ENCODE measurements at regions not wholly inside any gene's neighbourhood (a gene's known extent, or its start where the extent isn't known, plus 50 kb on each side); places are given as distances from the start of the nearest gene placed in this dataset.

- ChIA-PET POLR2A (no interaction called here), CTCF (no interaction called here)
- Histone ChIP-seq H3K27me3 (replicated peaks in 1 of 4; ENCODE audit: control extremely low read depth in 1 of 4, control insufficient read depth in 3 of 4, insufficient read depth in 4 of 4, low read length in 3 of 4) (no peaks in the 10 kb centered on the region), H3K4me3 (ENCODE audit: control extremely low read depth in 1 of 5, extremely low read depth in 1 of 5, insufficient read depth in 1 of 5, low read depth in 2 of 5, low read length in 4 of 5) (no peak overlapping the region), H2AFZ (ENCODE audit: insufficient read depth, low read depth, low read length, poor library complexity, severe bottlenecking) (no peak overlapping the region), H3K4me2 (replicated peaks; ENCODE audit: low read depth, low read length, poor library complexity, severe bottlenecking) (no peak overlapping the region), H3K36me3 (replicated peaks in 1 of 2; ENCODE audit: control extremely low read depth in 1 of 2, control insufficient read depth in 1 of 2, extremely low read depth in 1 of 2, insufficient read depth in 2 of 2, low read length in 1 of 2) (no peaks in the 10 kb centered on the region), H4K20me1 (ENCODE audit: control insufficient read depth, insufficient read depth, low read length, poor library complexity, severe bottlenecking) (no peaks in the 10 kb centered on the region), H3K9me3 (ENCODE audit: control extremely low read depth in 1 of 3, control insufficient read depth in 2 of 3, insufficient read depth in 1 of 3, low read length in 2 of 3) (no peaks in the 10 kb centered on the region), H3K79me2 (ENCODE audit: control insufficient read depth, insufficient read depth, low read length) (no peaks in the 10 kb centered on the region), H3K27ac (ENCODE audit: low read length in 2 of 2) (no peak overlapping the region), H3K4me1 (ENCODE audit: control insufficient read depth in 2 of 2, insufficient read depth in 2 of 2, low read length in 2 of 2) (no peaks in the 10 kb centered on the region), H3K9ac (ENCODE audit: low read length) (no peak overlapping the region)
- TF ChIP-seq CTCF (IDR thresholded peaks at IDR 0.05) = no peak
- no peak for TF ChIP-seq EZH2 (IDR thresholded peaks at IDR 0.05; ENCODE audit: borderline replicate concordance, insufficient read depth, low read depth, low read length, poor library complexity, severe bottlenecking)
- ATAC-seq (ENCODE audit: low read depth) (no peak), DNase-seq (no peak)
- no peaks in the 10 kb centered on the region for H3K4me1 Mint-ChIP-seq
- H3K9me3 Mint-ChIP-seq (ENCODE audit: insufficient read depth) = no peaks in the 10 kb centered on the region
- H3K27me3 Mint-ChIP-seq = no peaks in the 10 kb centered on the region
- H3K4me3 Mint-ChIP-seq = no peak overlapping the region
- 94% methylated on average over 2 of the region's 5 CpGs for WGBS (ENCODE audit: insufficient coverage)
- H3K27ac Mint-ChIP-seq = no peak overlapping the region
- intact Hi-C loops (cut with micrococcal nuclease) = no loop called here
Observed at GRCh38 chr10:35949811-35950211, 307.7 kb upstream of the FZD8 start.

GRCh38 chr10:35946556-35946955 lies 304.5 kb upstream of the FZD8 start:
- ChIA-PET CTCF (no interaction called here), POLR2A (no interaction called here)
- Histone ChIP-seq H3K79me2 (ENCODE audit: control insufficient read depth, insufficient read depth, low read length) (no peaks in the 10 kb centered on the region), H3K27me3 (replicated peaks in 1 of 4; ENCODE audit: control extremely low read depth in 1 of 4, control insufficient read depth in 3 of 4, insufficient read depth in 4 of 4, low read length in 3 of 4) (no peaks in the 10 kb centered on the region), H3K4me1 (ENCODE audit: control insufficient read depth in 2 of 2, insufficient read depth in 2 of 2, low read length in 2 of 2) (no peaks in the 10 kb centered on the region), H4K20me1 (ENCODE audit: control insufficient read depth, insufficient read depth, low read length, poor library complexity, severe bottlenecking) (no peaks in the 10 kb centered on the region), H3K36me3 (replicated peaks in 1 of 2; ENCODE audit: control extremely low read depth in 1 of 2, control insufficient read depth in 1 of 2, extremely low read depth in 1 of 2, insufficient read depth in 2 of 2, low read length in 1 of 2) (no peaks in the 10 kb centered on the region), H3K9me3 (ENCODE audit: control extremely low read depth in 1 of 3, control insufficient read depth in 2 of 3, insufficient read depth in 1 of 3, low read length in 2 of 3) (no peaks in the 10 kb centered on the region), H3K4me2 (replicated peaks; ENCODE audit: low read depth, low read length, poor library complexity, severe bottlenecking) (no peak overlapping the region), H3K9ac (ENCODE audit: low read length) (no peak overlapping the region), H2AFZ (ENCODE audit: insufficient read depth, low read depth, low read length, poor library complexity, severe bottlenecking) (no peak overlapping the region), H3K27ac (ENCODE audit: low read length in 2 of 2) (no peak overlapping the region), H3K4me3 (ENCODE audit: control extremely low read depth in 1 of 5, extremely low read depth in 1 of 5, insufficient read depth in 1 of 5, low read depth in 2 of 5, low read length in 4 of 5) (no peak overlapping the region)
- Mint-ChIP-seq H3K27ac (no peak overlapping the region), H3K27me3 (no peaks in the 10 kb centered on the region), H3K9me3 (ENCODE audit: insufficient read depth) (peaks cover 3% of the 10 kb centered on the region), H3K4me1 (no peaks in the 10 kb centered on the region), H3K4me3 (no peak overlapping the region)
- TF ChIP-seq EZH2 (IDR thresholded peaks at IDR 0.05; ENCODE audit: borderline replicate concordance, insufficient read depth, low read depth, low read length, poor library complexity, severe bottlenecking) = no peak
- TF ChIP-seq CTCF (IDR thresholded peaks at IDR 0.05) = no peak
- 90% methylated on average over 2 of the region's 3 CpGs for WGBS (ENCODE audit: insufficient coverage)
- ATAC-seq (ENCODE audit: low read depth) = no peak
- DNase-seq = no peak
- intact Hi-C loops (cut with micrococcal nuclease) = no loop called here

Data from B cell (primary cell).